ENCODE measurements at regions not wholly inside any gene's neighbourhood (a gene's known extent, or its start where the extent isn't known, plus 50 kb on each side); places are given as distances from the start of the nearest gene placed in this dataset.

GRCh38 chr16:9141813-9142212 is 50.4 kb downstream of the HAPSTR1 start:
- no peak for ATAC-seq (replicated peaks)
- Mint-ChIP-seq H3K36me3 (ENCODE audit: insufficient read depth) (peaks cover 3% of the 10 kb centered on the region), H3K9me3 (no peaks in the 10 kb centered on the region), H3K4me3 (no peak overlapping the region), H3K27ac (no peak overlapping the region), H3K4me1 (ENCODE audit: low read depth in 2 of 2) (peaks cover 13 to 14% of the 10 kb centered on the region in 2 donors), H3K27me3 (no peaks in the 10 kb centered on the region)
- DNase-seq, result no peak

- DNase-seq (no peak), ATAC-seq (replicated peaks) (no peak)
- H3K27me3 Mint-ChIP-seq, result no peaks in the 10 kb centered on the region
- no peak overlapping the region for H3K4me3 Mint-ChIP-seq
- H3K9me3 Mint-ChIP-seq, result no peaks in the 10 kb centered on the region
- H3K27ac Mint-ChIP-seq, result no peak overlapping the region
- H3K4me1 Mint-ChIP-seq (ENCODE audit: low read depth in 2 of 2), result peaks cover 10 to 12% of the 10 kb centered on the region in 2 donors
- peaks cover 3% of the 10 kb centered on the region for H3K36me3 Mint-ChIP-seq (ENCODE audit: insufficient read depth)
Observed at GRCh38 chr16:9144106-9144505, 52.7 kb downstream of the HAPSTR1 start.

- no peak overlapping the region for H3K27ac Mint-ChIP-seq
- no peak for ATAC-seq (replicated peaks)
Observed at GRCh38 chr16:9148374-9149015, 57.1 kb downstream of the HAPSTR1 start.

GRCh38 chr16:9151074-9151473 is 59.6 kb downstream of the HAPSTR1 start:
- Mint-ChIP-seq H3K4me3 (no peak overlapping the region), H3K27me3 (peaks cover 12 to 20% of the 10 kb centered on the region in 2 donors), H3K4me1 (ENCODE audit: low read depth in 2 of 2) (peaks cover 2 to 4% of the 10 kb centered on the region in 2 donors), H3K9me3 (no peaks in the 10 kb centered on the region), H3K36me3 (ENCODE audit: insufficient read depth) (peaks cover under 1% of the 10 kb centered on the region), H3K27ac (no peak overlapping the region)
- DNase-seq (no peak), ATAC-seq (replicated peaks) (no peak)

More at GRCh38 chr16:9148374-9149015, 57.1 kb downstream of the HAPSTR1 start:
- no peaks in the 10 kb centered on the region for H3K27me3 Mint-ChIP-seq
- DNase-seq, result no peak
- H3K36me3 Mint-ChIP-seq (ENCODE audit: insufficient read depth), result peaks cover 3% of the 10 kb centered on the region
- no peaks in the 10 kb centered on the region for H3K9me3 Mint-ChIP-seq
- no peak overlapping the region for H3K4me3 Mint-ChIP-seq
- H3K4me1 Mint-ChIP-seq (ENCODE audit: low read depth in 2 of 2), result peaks cover 4% of the 10 kb centered on the region in 2 donors

- H3K4me1 Mint-ChIP-seq (ENCODE audit: low read depth in 2 of 2), result peaks cover 2 to 4% of the 10 kb centered on the region in 2 donors
- no peaks in the 10 kb centered on the region for H3K9me3 Mint-ChIP-seq
- no peak overlapping the region for H3K4me3 Mint-ChIP-seq
- H3K27ac Mint-ChIP-seq, result no peak overlapping the region
- no peak for ATAC-seq (replicated peaks)
- peaks cover 12 to 20% of the 10 kb centered on the region in 2 donors for H3K27me3 Mint-ChIP-seq
- DNase-seq, result no peak
- no peaks in the 10 kb centered on the region for H3K36me3 Mint-ChIP-seq (ENCODE audit: insufficient read depth)
Observed at GRCh38 chr16:9151597-9151996, 60.2 kb downstream of the HAPSTR1 start.

- ATAC-seq (replicated peaks), result no peak
- no peak overlapping the region for H3K4me3 Mint-ChIP-seq
- no peak for DNase-seq
- H3K36me3 Mint-ChIP-seq (ENCODE audit: insufficient read depth), result no peaks in the 10 kb centered on the region
- peaks cover 2 to 4% of the 10 kb centered on the region in 2 donors for H3K4me1 Mint-ChIP-seq (ENCODE audit: low read depth in 2 of 2)
- no peaks in the 10 kb centered on the region for H3K9me3 Mint-ChIP-seq
- H3K27me3 Mint-ChIP-seq, result peaks cover 19 to 29% of the 10 kb centered on the region in 2 donors
- H3K27ac Mint-ChIP-seq, result no peak overlapping the region
Observed at GRCh38 chr16:9152649-9153501, 61.4 kb downstream of the HAPSTR1 start.

- ATAC-seq (replicated peaks) (no peak), DNase-seq (no peak)
- Mint-ChIP-seq H3K4me1 (ENCODE audit: low read depth in 2 of 2) (peaks cover 1% of the 10 kb centered on the region in 2 donors), H3K4me3 (no peak overlapping the region), H3K9me3 (no peaks in the 10 kb centered on the region), H3K27ac (no peak overlapping the region), H3K36me3 (ENCODE audit: insufficient read depth) (no peaks in the 10 kb centered on the region), H3K27me3 (peaks cover 19 to 35% of the 10 kb centered on the region in 2 donors)
Observed at GRCh38 chr16:9153502-9153864, 62.0 kb downstream of the HAPSTR1 start.

- Mint-ChIP-seq H3K4me1 (ENCODE audit: low read depth in 2 of 2) (no peaks in the 10 kb centered on the region), H3K36me3 (ENCODE audit: insufficient read depth) (no peaks in the 10 kb centered on the region), H3K4me3 (no peak overlapping the region), H3K9me3 (no peaks in the 10 kb centered on the region), H3K27me3 (peaks cover 23 to 48% of the 10 kb centered on the region in 2 donors), H3K27ac (no peak overlapping the region)
- ATAC-seq (replicated peaks), result no peak
- DNase-seq, result no peak
Observed at GRCh38 chr16:9154567-9155410, 63.3 kb downstream of the HAPSTR1 start.

GRCh38 chr16:9155871-9156270 is 64.4 kb downstream of the HAPSTR1 start:
- no peaks in the 10 kb centered on the region for H3K36me3 Mint-ChIP-seq (ENCODE audit: insufficient read depth)
- H3K4me3 Mint-ChIP-seq, result no peak overlapping the region
- DNase-seq, result no peak
- H3K9me3 Mint-ChIP-seq, result no peaks in the 10 kb centered on the region
- no peak for ATAC-seq (replicated peaks)
- H3K27me3 Mint-ChIP-seq, result peaks cover 30 to 58% of the 10 kb centered on the region in 2 donors
- H3K4me1 Mint-ChIP-seq (ENCODE audit: low read depth in 2 of 2), result no peaks in the 10 kb centered on the region
- no peak overlapping the region for H3K27ac Mint-ChIP-seq

GRCh38 chr16:9159839-9160550 is 68.6 kb downstream of the HAPSTR1 start:
- no peaks in the 10 kb centered on the region for H3K36me3 Mint-ChIP-seq (ENCODE audit: insufficient read depth)
- ATAC-seq (replicated peaks) (no peak), DNase-seq (no peak)
- H3K27me3 Mint-ChIP-seq, result peaks cover 23 to 45% of the 10 kb centered on the region in 2 donors
- H3K4me1 Mint-ChIP-seq (ENCODE audit: low read depth in 2 of 2), result no peaks in the 10 kb centered on the region
- H3K27ac Mint-ChIP-seq, result no peak overlapping the region
- no peak overlapping the region for H3K4me3 Mint-ChIP-seq
- H3K9me3 Mint-ChIP-seq, result no peaks in the 10 kb centered on the region

- H3K4me3 Mint-ChIP-seq, result no peak overlapping the region
- DNase-seq (no peak), ATAC-seq (replicated peaks) (no peak)
- H3K27ac Mint-ChIP-seq, result no peak overlapping the region
- H3K27me3 Mint-ChIP-seq, result peaks cover 18 to 40% of the 10 kb centered on the region in 2 donors
- no peaks in the 10 kb centered on the region for H3K36me3 Mint-ChIP-seq (ENCODE audit: insufficient read depth)
- H3K9me3 Mint-ChIP-seq, result no peaks in the 10 kb centered on the region
- H3K4me1 Mint-ChIP-seq (ENCODE audit: low read depth in 2 of 2), result no peaks in the 10 kb centered on the region
Observed at GRCh38 chr16:9160551-9160911, 69.1 kb downstream of the HAPSTR1 start.

GRCh38 chr16:9165681-9166080 is 74.2 kb downstream of the HAPSTR1 start:
- DNase-seq, result no peak
- no peak overlapping the region for H3K27ac Mint-ChIP-seq
- peaks cover 8 to 11% of the 10 kb centered on the region in 2 donors for H3K27me3 Mint-ChIP-seq
- no peaks in the 10 kb centered on the region for H3K9me3 Mint-ChIP-seq
- no peaks in the 10 kb centered on the region for H3K4me1 Mint-ChIP-seq (ENCODE audit: low read depth in 2 of 2)
- no peaks in the 10 kb centered on the region for H3K36me3 Mint-ChIP-seq (ENCODE audit: insufficient read depth)
- no peak for ATAC-seq (replicated peaks)
- H3K4me3 Mint-ChIP-seq, result no peak overlapping the region
